ENCODE measurements at regions not wholly inside any gene's neighbourhood (a gene's known extent, or its start where the extent isn't known, plus 50 kb on each side); places are given as distances from the start of the nearest gene placed in this dataset.

- Histone ChIP-seq H3K36me3 (ENCODE audit: control insufficient read depth, insufficient read depth, low read length) (no peaks in the 10 kb centered on the region), H3K79me2 (no peaks in the 10 kb centered on the region), H3K9ac (no peak overlapping the region), H2AFZ (no peak overlapping the region), H3K27ac (no peak overlapping the region), H3K4me1 (no peaks in the 10 kb centered on the region), H3K9me3 (ENCODE audit: control insufficient read depth, low read length) (no peaks in the 10 kb centered on the region), H3K27me3 (ENCODE audit: control insufficient read depth, insufficient read depth, low read length) (no peaks in the 10 kb centered on the region), H3K4me3 (ENCODE audit: low read depth, low read length) (no peak overlapping the region), H3K4me2 (ENCODE audit: low read length) (no peak overlapping the region)
- TF ChIP-seq CTCF (IDR thresholded peaks at IDR 0.05), result no peak
Measured at GRCh38 chr1:82979593-82980236, 1019.2 kb downstream of the TTLL7 start.

GRCh38 chr1:82978461-82979324, 1020.2 kb downstream of the TTLL7 start:
- no peak for TF ChIP-seq CTCF (IDR thresholded peaks at IDR 0.05)
- Histone ChIP-seq H3K4me2 (ENCODE audit: low read length) (no peak overlapping the region), H3K4me3 (ENCODE audit: low read depth, low read length) (no peak overlapping the region), H2AFZ (no peak overlapping the region), H3K27ac (no peak overlapping the region), H3K27me3 (ENCODE audit: control insufficient read depth, insufficient read depth, low read length) (no peaks in the 10 kb centered on the region), H3K9me3 (ENCODE audit: control insufficient read depth, low read length) (no peaks in the 10 kb centered on the region), H3K4me1 (no peaks in the 10 kb centered on the region), H3K9ac (no peak overlapping the region), H3K36me3 (ENCODE audit: control insufficient read depth, insufficient read depth, low read length) (no peaks in the 10 kb centered on the region), H3K79me2 (no peaks in the 10 kb centered on the region)

- H3K27me3 ChIP-seq (ENCODE audit: control insufficient read depth, insufficient read depth, low read length), result no peaks in the 10 kb centered on the region
- no peak for TF ChIP-seq CTCF (IDR thresholded peaks at IDR 0.05)
- H3K27ac ChIP-seq, result no peak overlapping the region
- H2AFZ ChIP-seq, result no peak overlapping the region
- H3K79me2 ChIP-seq, result no peaks in the 10 kb centered on the region
- no peaks in the 10 kb centered on the region for H3K36me3 ChIP-seq (ENCODE audit: control insufficient read depth, insufficient read depth, low read length)
- H3K4me1 ChIP-seq, result no peaks in the 10 kb centered on the region
- H3K4me2 ChIP-seq (ENCODE audit: low read length), result no peak overlapping the region
- H3K9ac ChIP-seq, result no peak overlapping the region
- no peaks in the 10 kb centered on the region for H3K9me3 ChIP-seq (ENCODE audit: control insufficient read depth, low read length)
- H3K4me3 ChIP-seq (ENCODE audit: low read depth, low read length), result no peak overlapping the region
Measured at GRCh38 chr1:82972841-82973553, 1025.9 kb downstream of the TTLL7 start.

GRCh38 chr1:82969340-82969739, 1029.6 kb downstream of the TTLL7 start:
- H2AFZ ChIP-seq, result no peak overlapping the region
- no peak overlapping the region for H3K9ac ChIP-seq
- H3K9me3 ChIP-seq (ENCODE audit: control insufficient read depth, low read length), result no peaks in the 10 kb centered on the region
- H3K4me1 ChIP-seq, result no peaks in the 10 kb centered on the region
- H3K36me3 ChIP-seq (ENCODE audit: control insufficient read depth, insufficient read depth, low read length), result no peaks in the 10 kb centered on the region
- H3K27me3 ChIP-seq (ENCODE audit: control insufficient read depth, insufficient read depth, low read length), result no peaks in the 10 kb centered on the region
- no peak overlapping the region for H3K4me2 ChIP-seq (ENCODE audit: low read length)
- no peak for TF ChIP-seq CTCF (IDR thresholded peaks at IDR 0.05)
- no peak overlapping the region for H3K27ac ChIP-seq
- no peaks in the 10 kb centered on the region for H3K79me2 ChIP-seq
- no peak overlapping the region for H3K4me3 ChIP-seq (ENCODE audit: low read depth, low read length)

Measured in parathyroid adenoma (tissue), 2 donors.